ENCODE measurements at regions not wholly inside any gene's neighbourhood (a gene's known extent, or its start where the extent isn't known, plus 50 kb on each side); places are given as distances from the start of the nearest gene placed in this dataset.
"Not testable (repeated sequence)": the region's sequence is repeated elsewhere in the genome, so short reads cannot be mapped to it uniquely, and the experiment has no call there.

GRCh38 chr20:22058746-22059145 lies 353.3 kb downstream of the PAX1 start:
- no peak for DNase-seq

DNA sequence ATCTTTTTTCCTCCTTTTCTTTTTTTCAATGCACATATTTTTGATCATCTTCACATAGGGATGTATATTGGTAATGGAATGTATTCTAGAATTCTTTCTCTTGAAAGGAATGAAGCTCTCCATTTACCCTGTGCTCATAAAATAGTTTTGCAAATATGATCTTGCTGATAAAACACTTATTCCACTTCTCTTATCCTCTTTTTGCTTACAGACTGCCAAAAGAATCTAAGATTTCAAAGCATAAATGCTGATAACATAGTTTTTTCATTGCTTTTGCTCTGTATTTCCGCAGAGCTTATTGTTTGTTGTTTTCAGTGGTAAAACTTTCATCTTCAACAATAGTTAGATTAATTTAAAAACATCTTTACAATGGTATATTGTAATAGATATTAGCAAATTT lies 350.5 kb downstream of the PAX1 start:
- DNase-seq = no peak

DNA sequence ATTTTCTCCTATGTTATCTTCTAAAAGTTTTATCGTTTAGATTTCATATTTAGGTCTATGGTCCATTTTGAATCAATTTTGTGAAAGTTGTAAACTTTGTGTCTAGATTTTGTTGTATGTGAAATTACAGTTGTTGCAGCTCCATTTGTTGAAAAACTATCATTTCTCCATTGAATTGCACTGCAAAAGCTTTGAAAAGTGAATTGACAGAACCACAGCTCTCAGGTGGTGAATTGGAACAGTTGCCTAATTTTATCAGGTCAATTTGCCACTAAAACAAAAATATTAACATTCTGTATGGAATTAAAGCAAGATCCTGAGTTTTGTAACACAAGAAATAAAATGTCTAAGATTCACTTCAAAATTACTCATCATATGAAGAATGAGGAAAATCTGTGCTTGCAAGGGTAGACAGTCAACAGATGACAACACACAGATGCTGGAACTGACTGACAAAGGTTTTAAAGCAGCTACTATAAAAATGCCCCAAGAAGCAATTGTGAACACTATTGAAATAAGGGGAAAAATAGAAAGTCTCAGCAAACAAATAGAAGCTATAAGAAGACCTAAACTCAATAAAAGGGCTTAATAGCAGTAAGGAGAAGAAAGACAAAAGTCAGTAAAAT lies 346.7 kb downstream of the PAX1 start:
- no peak for DNase-seq

GRCh38 chr20:22045956-22046507 lies 340.6 kb downstream of the PAX1 start:
- DNase-seq = not testable (repeated sequence)

DNA sequence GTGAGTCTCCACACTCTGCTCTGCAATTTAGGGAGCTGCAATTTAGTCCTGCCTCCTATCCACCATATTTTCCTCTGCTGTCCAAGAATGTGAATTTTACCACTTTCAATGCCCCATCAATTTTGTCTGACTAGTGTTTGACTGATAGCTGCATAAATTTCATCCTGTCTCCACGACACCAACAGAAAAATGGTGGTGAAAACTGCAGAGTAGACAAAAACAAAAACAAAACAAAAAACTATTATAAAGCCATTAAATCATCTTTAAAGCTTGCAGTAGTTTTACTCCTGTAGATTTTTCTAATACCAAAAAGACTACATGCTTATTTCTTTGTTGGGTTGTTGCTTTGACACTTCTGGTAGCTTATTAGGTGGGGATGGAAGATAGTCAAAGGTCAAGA lies 322.0 kb downstream of the PAX1 start:
- DNase-seq = no peak

DNA sequence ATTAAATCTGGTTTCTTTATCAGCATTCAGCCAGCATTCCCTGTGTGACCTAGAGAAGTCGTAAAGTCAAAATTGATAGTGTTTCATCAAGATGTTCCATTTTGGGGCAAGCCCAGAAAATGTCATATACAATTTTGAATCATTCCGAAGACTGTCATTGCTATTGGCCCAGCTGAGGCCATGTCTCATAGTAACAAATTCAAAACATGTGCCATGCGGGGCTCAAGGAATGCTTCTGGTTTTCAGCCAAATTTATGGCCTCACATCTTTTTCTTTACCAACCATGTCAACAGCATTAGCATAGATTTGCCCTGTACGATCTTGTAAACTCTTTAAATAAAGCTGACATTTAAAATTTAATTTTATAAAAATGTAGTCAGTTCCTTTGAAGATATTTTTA lies 314.7 kb downstream of the PAX1 start:
- no peak for DNase-seq

DNA sequence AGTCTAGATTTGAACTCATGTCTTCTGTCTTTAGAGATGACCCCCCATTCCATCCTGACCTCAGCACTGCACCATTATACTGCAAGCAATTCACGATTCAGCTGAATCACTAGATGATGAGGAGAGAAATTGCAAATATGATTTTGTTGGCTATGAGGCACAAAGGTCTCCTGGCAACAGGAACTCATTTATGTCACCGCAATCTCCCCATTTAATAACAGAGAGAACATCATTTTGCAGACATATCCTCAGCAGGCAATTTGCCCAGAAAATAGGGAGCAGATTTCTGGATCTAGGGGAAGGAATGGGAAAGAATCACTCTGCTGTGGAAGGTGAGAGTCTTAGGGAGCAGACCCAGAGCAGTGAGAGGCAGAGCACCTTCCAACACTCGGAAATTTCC lies 303.0 kb downstream of the PAX1 start:
- DNase-seq = no peak

- DNase-seq = no peak
These were observed 300.8 kb downstream of the PAX1 start for GRCh38 chr20:22006306-22006705.

DNA sequence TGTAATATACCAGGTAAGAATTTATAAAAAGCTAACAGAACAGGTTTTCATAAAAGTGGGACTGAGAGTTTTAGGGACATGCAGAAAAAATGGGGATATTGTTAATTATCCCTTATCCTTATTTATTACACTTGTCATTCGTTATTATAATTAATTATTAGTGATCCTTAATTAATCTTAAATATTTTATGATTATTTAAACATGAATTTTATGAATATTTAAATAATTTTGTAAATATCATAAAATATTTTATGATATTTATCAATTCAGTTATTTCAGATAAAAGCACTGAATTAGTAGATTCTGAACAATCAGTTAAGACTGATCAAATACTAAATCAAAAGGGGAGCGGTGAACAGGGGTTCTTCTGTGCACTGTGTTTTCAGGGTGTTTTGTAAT lies 300.1 kb downstream of the PAX1 start:
- DNase-seq = no peak

DNA sequence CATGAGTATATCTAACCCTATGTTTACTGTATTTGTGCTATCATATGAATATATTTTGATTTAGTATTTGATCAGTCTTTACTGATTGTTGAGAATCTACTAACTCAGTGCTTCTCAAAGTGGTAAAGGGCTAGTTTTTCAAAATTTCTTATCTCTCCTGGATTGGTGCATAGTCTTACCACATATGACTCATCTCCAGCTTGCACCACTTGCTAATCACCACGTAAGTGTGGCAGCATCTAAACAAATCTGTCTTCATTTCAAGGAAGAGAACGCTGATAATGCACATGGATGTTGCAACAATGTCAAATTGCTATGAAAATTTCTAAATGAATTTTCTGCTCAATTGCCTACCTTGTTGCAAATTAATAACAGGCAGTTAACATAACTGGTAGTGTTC lies 299.5 kb downstream of the PAX1 start:
- DNase-seq = no peak

DNA sequence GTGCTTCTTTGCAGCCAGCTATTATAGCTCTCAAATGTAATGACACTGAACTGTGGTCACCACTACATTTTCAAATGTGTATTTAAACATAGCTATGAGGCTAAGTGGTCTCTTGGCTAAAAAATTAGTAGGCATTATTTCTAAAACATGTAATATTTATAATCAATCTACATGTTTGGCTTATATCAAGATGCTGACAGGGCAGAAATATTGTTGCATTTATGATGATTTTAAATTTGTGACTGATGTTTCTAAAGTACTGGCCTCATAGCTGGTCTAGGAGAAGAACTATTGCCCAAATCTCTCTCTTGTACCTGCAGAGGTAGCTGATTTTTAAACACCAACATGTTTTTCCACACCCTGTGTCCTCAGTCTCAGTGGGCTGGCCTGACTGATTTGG lies 298.2 kb downstream of the PAX1 start:
- no peak for DNase-seq

GRCh38 chr20:22001886-22002285 lies 296.4 kb downstream of the PAX1 start:
- DNase-seq = peak in 1 of 2 donors; percentile 5

DNA sequence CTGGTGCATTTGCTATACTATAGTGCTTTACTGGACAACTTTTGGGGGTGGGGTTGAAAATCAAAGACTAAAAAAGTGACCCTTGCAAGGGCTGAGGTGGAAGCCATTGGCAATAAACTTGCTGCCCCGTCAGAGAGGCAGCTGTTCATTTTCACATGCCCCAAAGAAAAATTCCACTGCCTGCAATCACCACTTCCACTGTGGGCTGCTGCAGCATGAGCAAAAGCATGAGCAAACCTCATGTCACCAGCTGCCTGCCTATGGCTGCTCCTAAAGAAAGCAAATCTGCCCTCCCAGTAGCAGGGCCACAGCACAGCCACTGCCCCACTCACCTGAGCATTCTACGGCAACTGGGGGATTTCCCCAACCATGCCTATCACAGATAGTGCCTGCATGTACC lies 290.0 kb downstream of the PAX1 start:
- DNase-seq = no peak

DNA sequence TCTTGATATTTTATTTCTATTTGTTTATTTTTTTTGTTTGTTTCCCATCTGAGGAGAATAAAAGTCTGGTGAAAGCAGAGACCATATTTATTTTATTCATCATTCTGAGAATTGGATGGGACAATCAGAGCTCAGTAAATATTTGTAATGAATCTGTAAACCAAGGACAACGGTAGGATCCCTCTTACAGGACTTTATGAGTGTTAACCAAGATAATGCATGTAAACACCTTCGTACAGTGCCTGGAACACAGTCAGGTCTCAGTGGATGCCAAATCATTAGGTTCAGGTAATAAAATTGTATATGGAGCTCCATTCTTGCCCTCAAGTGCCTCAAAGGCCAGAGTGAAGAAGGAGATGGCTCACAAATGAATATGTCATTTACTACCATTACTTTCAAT lies 288.7 kb downstream of the PAX1 start:
- DNase-seq = no peak

GRCh38 chr20:21982559-21982958 lies 277.1 kb downstream of the PAX1 start:
- no peak for DNase-seq

DNA sequence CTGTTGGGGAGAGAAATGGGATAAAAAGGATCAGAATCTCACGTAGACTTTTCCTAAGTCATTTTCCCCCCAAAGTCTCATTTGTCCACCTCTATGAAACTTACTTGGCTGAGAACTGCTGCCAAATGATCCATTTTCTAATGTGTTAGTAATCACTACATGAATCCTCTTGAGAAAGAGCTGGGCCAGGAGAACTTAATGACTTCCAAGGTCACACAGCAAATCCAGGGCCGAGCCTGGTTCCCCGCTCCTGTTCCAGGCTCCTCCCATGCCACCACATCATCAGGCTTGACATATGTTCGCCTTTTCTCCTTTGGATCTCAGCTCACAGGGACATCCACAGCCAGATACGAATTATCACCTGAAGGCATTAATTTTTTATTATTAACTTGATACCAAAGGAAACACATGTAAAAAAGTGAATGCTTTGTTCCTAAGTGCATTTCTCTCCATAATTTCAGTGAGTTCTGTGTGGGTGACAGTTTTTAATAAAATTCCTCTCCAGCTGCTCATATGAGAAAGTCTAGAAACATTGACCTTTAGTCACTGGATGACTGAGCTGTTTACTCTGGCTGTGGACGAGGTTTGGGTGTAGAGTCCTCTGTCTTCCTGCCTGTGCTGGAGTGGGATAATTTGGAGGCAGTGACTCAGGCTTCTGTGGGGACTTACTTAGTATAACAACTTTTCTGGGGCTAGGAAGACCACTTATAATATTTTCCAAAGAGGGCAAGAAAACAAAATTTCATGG lies 276.3 kb downstream of the PAX1 start:
- DNase-seq = no peak

- no peak for DNase-seq
These were observed 275.7 kb downstream of the PAX1 start for GRCh38 chr20:21981179-21981578.

GRCh38 chr20:21971436-21971835 lies 266.0 kb downstream of the PAX1 start:
- DNase-seq = no peak

GRCh38 chr20:21968486-21968885 lies 263.0 kb downstream of the PAX1 start:
- DNase-seq = no peak

GRCh38 chr20:21967481-21967880 lies 262.0 kb downstream of the PAX1 start:
- no peak for DNase-seq

DNA sequence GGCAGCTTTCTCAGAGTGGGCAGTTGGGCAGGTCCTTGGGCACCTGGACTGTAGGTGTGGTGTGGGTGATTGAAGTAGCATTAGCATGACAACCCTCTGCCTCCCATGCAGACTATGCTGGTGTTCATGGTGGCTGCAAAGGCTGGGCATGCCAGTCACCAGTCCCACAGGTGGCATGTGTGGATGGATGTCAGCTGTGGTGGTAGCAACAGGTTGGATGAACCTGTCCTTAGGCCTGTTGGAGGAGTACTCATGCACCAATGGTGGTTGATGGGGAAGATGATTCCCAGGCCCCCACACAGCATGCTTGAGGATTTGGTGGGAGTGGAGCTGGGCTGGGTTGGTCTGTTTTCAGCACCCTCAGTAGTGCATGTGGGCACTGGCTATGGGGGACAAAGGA lies 251.1 kb downstream of the PAX1 start:
- no peak for DNase-seq

DNA sequence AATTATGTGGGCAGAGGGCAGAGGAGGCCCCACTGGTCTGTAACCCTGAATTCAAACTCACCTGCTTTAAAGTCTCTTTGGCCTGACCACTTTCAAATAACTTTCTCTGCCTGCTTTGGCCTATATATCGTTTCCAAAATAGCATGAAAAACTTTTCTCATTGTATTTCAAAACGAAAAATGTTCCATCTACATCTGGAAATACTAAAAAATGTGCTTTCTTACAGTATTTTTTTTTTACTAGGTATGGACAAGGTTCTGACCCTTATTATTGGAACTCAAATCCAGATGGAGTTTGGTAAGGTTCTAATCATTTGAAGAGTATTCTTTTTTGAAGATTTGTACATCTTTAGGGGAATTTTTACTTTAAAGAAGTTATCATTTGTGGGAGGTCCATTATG lies 241.9 kb downstream of the PAX1 start:
- DNase-seq = no peak

DNA sequence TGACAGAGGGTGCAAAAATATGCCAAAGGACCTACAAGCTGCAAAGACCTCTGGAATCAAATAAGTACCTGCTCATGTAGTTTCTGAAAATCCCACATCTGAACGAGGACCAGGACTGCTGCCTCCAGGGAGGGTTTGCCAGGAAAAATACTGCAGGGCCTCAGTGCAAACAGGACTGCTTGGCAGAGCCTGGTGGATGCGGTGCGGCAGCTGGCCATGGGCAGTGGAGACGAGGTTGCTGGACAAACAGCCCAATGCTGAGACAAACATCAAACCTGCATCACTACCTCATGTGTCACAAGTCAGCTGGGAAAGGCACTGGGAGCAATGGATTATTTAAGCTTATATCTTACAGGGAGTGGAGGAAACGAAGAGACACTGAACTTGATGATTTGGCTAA lies 238.8 kb downstream of the PAX1 start:
- no peak for DNase-seq

DNA sequence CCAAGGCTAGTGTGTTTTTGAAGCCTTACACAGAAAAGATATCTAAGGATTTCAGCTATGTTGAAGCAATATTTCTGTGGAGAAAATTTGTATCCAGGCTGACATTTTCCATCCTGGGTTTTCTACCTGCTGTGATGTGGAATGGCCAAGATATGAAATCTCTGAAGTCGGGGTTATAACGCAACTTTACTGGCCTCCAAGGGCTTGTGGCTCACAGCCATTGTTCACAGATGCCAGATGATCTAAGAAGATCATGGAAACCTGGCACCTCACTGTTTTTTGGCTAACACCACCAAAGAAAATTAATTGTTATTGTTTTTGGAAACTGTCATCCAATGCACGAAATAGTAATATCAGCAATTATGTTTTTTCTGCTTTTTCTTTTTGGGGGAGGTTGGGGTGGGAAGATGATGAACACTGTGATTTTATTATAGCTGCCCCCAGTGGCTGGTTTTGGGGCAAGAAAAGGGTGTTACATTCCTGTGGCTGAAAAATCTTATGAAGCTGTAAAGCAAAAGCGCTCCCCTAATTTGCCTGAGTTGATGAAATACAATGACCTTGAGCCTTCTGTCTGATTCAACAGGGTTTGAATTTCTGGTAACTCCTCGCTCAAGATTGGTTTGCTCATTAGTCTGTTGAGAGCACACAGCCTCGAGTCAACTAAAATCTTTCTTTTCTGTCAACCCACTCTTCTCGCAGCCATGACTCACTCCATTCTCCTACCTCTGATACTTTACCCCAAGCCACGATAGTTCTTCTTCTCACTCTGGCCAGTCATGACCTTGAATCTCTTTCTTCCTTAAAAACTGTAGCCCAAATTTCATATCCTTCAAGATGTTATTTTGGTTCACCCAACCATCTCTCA lies 236.7 kb downstream of the PAX1 start:
- no peak for DNase-seq

All from hippocampal formation (tissue), 2 donors.